ENCODE measurements at regions not wholly inside any gene's neighbourhood (a gene's known extent, or its start where the extent isn't known, plus 50 kb on each side); places are given as distances from the start of the nearest gene placed in this dataset.
"Not testable (repeated sequence)": the region's sequence is repeated elsewhere in the genome, so short reads cannot be mapped to it uniquely, and the experiment has no call there.

DNA sequence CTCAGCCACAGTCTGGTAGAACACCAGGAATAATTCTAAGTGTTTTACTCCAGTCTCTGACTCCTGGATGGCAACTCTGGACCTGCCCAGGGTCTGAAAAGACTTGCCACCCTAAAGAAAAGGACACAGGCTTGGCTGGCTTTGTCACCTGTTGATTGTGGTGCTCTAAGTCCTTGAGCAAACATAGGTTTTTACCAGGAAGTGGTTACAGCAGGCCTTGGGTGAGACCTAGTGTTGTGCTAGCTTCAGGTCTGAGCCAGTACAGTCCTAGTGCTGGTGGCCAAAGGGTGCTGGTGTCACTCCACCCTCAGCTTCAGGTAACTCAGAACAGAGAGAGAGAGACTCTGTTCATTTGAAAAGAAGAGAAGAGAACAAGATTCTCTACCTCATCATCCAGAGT lies 1239.4 kb upstream of the CRIM1 start:
- no peaks in the 10 kb centered on the region for H3K4me1 ChIP-seq (ENCODE audit: insufficient read depth, low read length, poor library complexity, severe bottlenecking)
- H4K20me1 ChIP-seq (ENCODE audit: insufficient read depth, low read length) = no peaks in the 10 kb centered on the region
- no peak overlapping the region for H3K27ac ChIP-seq (ENCODE audit: low read depth, low read length, poor library complexity, severe bottlenecking)
- no peaks in the 10 kb centered on the region for H3K9me3 ChIP-seq (ENCODE audit: low read length)
- no peaks in the 10 kb centered on the region for H3K36me3 ChIP-seq (ENCODE audit: insufficient read depth, low read length)
- no peak for DNase-seq (ENCODE audit: low spot score)
- ChIA-PET POLR2A (interaction anchor here (0.6 kb wide), 1 partner anchor 128 kb away, joined by 3 read pairs; no protein-coding TSS in a partner anchor), CTCF (ENCODE audit: unreplicated experiment) (no interaction called here)
- intact Hi-C loops (cut with micrococcal nuclease; ENCODE audit: unreplicated experiment) = no loop called here
- no peak overlapping the region for H2AFZ ChIP-seq (ENCODE audit: low read length)
- H3K79me2 ChIP-seq (ENCODE audit: insufficient read depth, low read depth, low read length) = no peaks in the 10 kb centered on the region
- H3K4me3 ChIP-seq (ENCODE audit: low read depth, low read length, poor library complexity, severe bottlenecking) = no peak overlapping the region
- BruUV-seq (replicated peaks) = no TSS peak
- H3K9me2 ChIP-seq (ENCODE audit: insufficient read depth, low read length) = no peaks in the 10 kb centered on the region; the same call in 1 of the 2 replicates
- H3K4me2 ChIP-seq (ENCODE audit: low read length) = no peak overlapping the region
- TF ChIP-seq CTCF (conservative IDR thresholded peaks at IDR 0.05; ENCODE audit: low read length) (no peak), EZH2phosphoT487 (IDR thresholded peaks at IDR 0.05; ENCODE audit: borderline replicate concordance, low read depth, low read length) (no peak)

GRCh38 chr2:35114765-35115164 lies 1240.8 kb upstream of the CRIM1 start:
- no peaks in the 10 kb centered on the region for H3K4me1 ChIP-seq (ENCODE audit: insufficient read depth, low read length, poor library complexity, severe bottlenecking)
- no peak overlapping the region for H2AFZ ChIP-seq (ENCODE audit: low read length)
- no peak for DNase-seq (ENCODE audit: low spot score)
- H3K27ac ChIP-seq (ENCODE audit: low read depth, low read length, poor library complexity, severe bottlenecking) = no peak overlapping the region
- ChIA-PET CTCF (ENCODE audit: unreplicated experiment) (no interaction called here), POLR2A (no interaction called here)
- H4K20me1 ChIP-seq (ENCODE audit: insufficient read depth, low read length) = no peaks in the 10 kb centered on the region
- no peak overlapping the region for H3K4me2 ChIP-seq (ENCODE audit: low read length)
- no peaks in the 10 kb centered on the region for H3K9me3 ChIP-seq (ENCODE audit: low read length)
- BruUV-seq (replicated peaks) = no TSS peak
- no peaks in the 10 kb centered on the region for H3K79me2 ChIP-seq (ENCODE audit: insufficient read depth, low read depth, low read length)
- no peaks in the 10 kb centered on the region; the same call in 1 of the 2 replicates for H3K9me2 ChIP-seq (ENCODE audit: insufficient read depth, low read length)
- intact Hi-C loops (cut with micrococcal nuclease; ENCODE audit: unreplicated experiment) = no loop called here
- no peaks in the 10 kb centered on the region for H3K36me3 ChIP-seq (ENCODE audit: insufficient read depth, low read length)
- H3K4me3 ChIP-seq (ENCODE audit: low read depth, low read length, poor library complexity, severe bottlenecking) = no peak overlapping the region
- TF ChIP-seq CTCF (conservative IDR thresholded peaks at IDR 0.05; ENCODE audit: low read length) (no peak), EZH2phosphoT487 (IDR thresholded peaks at IDR 0.05; ENCODE audit: borderline replicate concordance, low read depth, low read length) (no peak)

GRCh38 chr2:35112367-35112766 lies 1243.2 kb upstream of the CRIM1 start:
- H4K20me1 ChIP-seq (ENCODE audit: insufficient read depth, low read length) = not testable (repeated sequence)

More at GRCh38 chr2:35112367-35112766, 1243.2 kb upstream of the CRIM1 start:
- H3K4me1 ChIP-seq (ENCODE audit: insufficient read depth, low read length, poor library complexity, severe bottlenecking); intact Hi-C loops (cut with micrococcal nuclease; ENCODE audit: unreplicated experiment); CTCF ChIA-PET (ENCODE audit: unreplicated experiment); POLR2A ChIA-PET; H3K4me2 ChIP-seq (ENCODE audit: low read length); H3K4me3 ChIP-seq (ENCODE audit: low read depth, low read length, poor library complexity, severe bottlenecking); BruUV-seq (replicated peaks); H3K9me2 ChIP-seq (ENCODE audit: insufficient read depth, low read length); DNase-seq (ENCODE audit: low spot score); H3K36me3 ChIP-seq (ENCODE audit: insufficient read depth, low read length); H3K9me3 ChIP-seq (ENCODE audit: low read length); H2AFZ ChIP-seq (ENCODE audit: low read length); H3K79me2 ChIP-seq (ENCODE audit: insufficient read depth, low read depth, low read length); H3K27ac ChIP-seq (ENCODE audit: low read depth, low read length, poor library complexity, severe bottlenecking): not testable (repeated sequence)

Data from OCI-LY7 (cell line).